Skin epidermis (tissue), 12 donors: ENCODE measurements at regions not wholly inside any gene's neighbourhood (a gene's known extent, or its start where the extent isn't known, plus 50 kb on each side); places are given as distances from the start of the nearest gene placed in this dataset.
"Not testable (repeated sequence)": the region's sequence is repeated elsewhere in the genome, so short reads cannot be mapped to it uniquely, and the experiment has no call there.

Experiments
- H3K27ac ChIP-seq, 21 experiments: fragments of 200-600 bp; sonication (generic) in 11 of 21; one replicate each; pipeline ENCODE4 v1.5.0; 2020; ENCODE audit warnings: mild to moderate bottlenecking in 3 of 21, inconsistent platforms in 2 of 21, moderate library complexity in 2 of 21
- H3K4me3 ChIP-seq, 7 experiments: fragments of 200-600 bp; sonication (generic) in 2 of 7; one replicate each; pipeline ENCODE4 v1.5.0; 2020; ENCODE audit warnings: inconsistent platforms in 2 of 7, mild to moderate bottlenecking in 2 of 7, moderate library complexity in 1 of 7

DNA sequence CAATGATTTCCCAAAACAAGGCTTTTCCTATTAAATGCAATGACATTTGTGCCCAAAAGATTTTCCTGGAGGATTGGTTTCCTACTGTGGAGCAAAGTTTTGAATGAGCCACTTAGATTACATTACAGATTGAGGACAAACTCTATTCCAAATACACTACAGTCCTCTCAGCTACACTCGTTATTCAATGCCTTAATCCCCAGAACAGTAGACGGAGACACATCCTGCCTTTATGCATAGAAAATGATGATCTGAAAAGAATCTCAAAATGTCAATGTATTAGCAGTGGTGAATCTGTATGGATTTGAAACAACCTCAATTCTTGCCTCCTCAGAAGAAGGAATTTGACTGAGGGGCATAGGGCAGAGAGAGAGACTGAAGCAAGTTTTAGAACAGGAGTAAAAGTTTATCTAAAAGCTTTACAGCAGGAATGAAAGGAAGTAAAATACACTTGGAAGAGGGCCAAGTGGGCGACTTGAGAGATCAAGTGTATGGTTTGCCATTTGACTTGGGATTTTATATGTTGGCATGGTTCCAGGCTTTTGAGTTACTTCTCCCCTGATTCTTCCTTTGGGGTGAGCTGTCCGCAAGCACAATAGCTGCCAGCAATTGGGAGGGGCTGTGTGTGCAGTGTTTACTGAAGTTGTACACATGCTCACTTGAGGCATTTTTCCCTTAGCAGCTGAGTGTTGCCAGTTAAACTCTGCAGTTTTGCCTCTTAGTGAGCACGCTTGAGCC lies 891.9 kb upstream of the MBL2 start:
- Histone ChIP-seq H3K27ac (no peak overlapping the region), H3K4me3 (no peak overlapping the region)

DNA sequence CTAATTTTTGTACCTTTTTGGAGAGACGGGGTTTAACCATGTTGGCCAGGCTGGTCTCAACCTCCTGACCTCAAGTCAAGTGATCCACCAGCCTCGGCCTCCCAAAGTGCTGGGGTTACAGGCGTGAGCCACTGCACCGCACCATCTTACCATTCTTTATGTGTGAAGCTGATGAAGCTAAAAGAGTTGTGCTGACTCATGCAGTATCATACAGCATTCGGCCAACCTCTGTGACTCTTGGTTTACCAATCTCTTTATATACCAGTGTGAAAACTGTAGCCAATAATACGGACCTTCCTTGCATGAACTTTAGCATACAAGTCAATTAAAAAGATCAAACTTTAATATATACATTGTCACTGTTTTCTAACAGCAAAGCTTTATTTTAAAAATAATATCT lies 878.2 kb upstream of the MBL2 start:
- no peak overlapping the region for H3K4me3 ChIP-seq
- H3K27ac ChIP-seq: no peak overlapping the region

- not testable (repeated sequence) for H3K27ac ChIP-seq, H3K4me3 ChIP-seq
Measured at GRCh38 chr10:53647221-53647620, 874.6 kb upstream of the MBL2 start.

DNA sequence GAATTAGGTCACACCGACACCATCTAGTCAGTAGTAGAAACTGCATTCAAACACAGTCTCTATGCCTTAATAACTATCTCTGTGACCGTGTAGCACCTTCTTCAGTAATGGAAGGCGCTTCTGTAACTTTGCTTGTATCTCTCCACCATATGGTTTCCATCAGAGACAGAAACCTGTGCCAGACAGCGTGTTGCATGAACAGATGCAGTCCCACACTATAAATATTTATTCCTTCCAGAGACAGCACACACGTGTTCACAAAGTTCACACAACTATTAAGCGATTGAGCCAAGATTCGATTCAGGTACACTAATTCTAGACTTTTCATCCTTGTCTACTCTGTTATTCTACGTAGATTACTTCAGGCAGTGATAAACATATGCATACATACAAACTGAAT lies 873.9 kb upstream of the MBL2 start:
- Histone ChIP-seq H3K4me3 (no peak overlapping the region), H3K27ac (no peak overlapping the region)

DNA sequence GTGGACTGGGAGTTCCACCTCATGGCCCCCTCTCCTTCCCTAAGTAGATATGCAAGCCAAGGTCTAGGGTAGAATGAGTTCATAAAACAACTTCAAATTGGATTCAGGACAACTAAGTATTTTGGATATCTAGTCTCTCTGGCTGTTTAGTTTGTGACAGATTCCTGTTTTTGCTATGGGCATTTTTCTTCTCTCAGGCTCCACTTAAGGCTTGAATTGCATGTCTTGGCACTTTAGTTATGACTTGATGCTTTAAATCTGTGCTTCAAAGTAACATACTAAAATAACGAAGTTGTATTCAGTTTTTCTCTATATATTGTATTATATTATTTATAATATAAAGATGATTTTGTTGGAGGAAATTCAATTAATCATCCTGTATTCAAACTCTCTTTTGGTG lies 873.4 kb upstream of the MBL2 start:
- Histone ChIP-seq H3K4me3 (no peak overlapping the region), H3K27ac (no peak overlapping the region)

GRCh38 chr10:53638006-53638405 lies 865.4 kb upstream of the MBL2 start:
- Histone ChIP-seq H3K4me3 (no peak overlapping the region), H3K27ac (no peak overlapping the region)

GRCh38 chr10:53624722-53625121 lies 852.1 kb upstream of the MBL2 start:
- H3K27ac ChIP-seq: no peak overlapping the region
- no peak overlapping the region for H3K4me3 ChIP-seq

- Histone ChIP-seq H3K27ac (no peak overlapping the region), H3K4me3 (no peak overlapping the region)
Measured at GRCh38 chr10:53622201-53622600, 849.6 kb upstream of the MBL2 start.

GRCh38 chr10:53619671-53620070 lies 847.1 kb upstream of the MBL2 start:
- no peak overlapping the region for H3K27ac ChIP-seq
- H3K4me3 ChIP-seq: no peak overlapping the region

DNA sequence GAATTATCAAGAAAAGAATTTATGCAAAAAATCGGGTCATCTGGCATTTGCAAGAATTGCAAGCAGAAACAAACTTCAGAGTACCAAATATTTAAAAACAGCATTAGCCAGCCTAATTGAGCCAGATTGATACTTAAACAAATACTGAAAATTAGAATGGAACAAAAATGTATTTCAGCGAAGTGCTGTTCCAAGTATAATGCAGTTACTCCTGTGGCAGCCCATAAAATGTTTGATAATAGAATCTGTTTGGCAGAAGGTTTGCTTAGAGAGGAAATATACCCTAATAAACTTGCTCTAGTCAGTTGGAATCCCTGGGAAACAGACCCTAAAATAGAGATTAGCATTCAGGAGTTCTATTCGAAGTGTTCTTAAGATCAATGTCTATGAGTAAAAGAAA lies 835.1 kb upstream of the MBL2 start:
- Histone ChIP-seq H3K27ac (no peak overlapping the region), H3K4me3 (no peak overlapping the region)

DNA sequence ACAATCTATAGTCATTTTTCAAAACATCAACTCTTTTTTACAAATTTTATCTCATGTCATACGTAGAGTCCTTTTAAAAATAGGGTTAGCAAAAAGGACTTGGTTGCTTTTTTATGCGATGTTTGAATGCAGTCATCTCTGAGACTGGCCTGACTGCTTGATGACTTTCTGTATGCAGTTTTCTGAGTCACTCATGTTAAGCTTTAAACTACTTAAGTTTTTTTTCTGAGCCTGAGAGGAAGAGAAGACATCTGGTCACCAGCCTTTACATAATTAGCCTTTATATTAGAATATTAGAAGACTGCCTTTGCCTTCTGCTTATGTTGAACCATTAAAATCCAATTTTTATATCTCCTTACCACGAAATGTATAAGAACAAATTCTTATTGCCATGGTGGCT lies 834.4 kb upstream of the MBL2 start:
- Histone ChIP-seq H3K4me3 (no peak overlapping the region), H3K27ac (no peak overlapping the region)

GRCh38 chr10:53601260-53601875 lies 828.8 kb upstream of the MBL2 start:
- Histone ChIP-seq H3K27ac (no peak overlapping the region), H3K4me3 (no peak overlapping the region)

- H3K27ac ChIP-seq: no peak overlapping the region
- no peak overlapping the region for H3K4me3 ChIP-seq
Measured at GRCh38 chr10:53598914-53599313, 826.3 kb upstream of the MBL2 start.

GRCh38 chr10:53597835-53598251 lies 825.3 kb upstream of the MBL2 start:
- Histone ChIP-seq H3K27ac (no peak overlapping the region), H3K4me3 (no peak overlapping the region)

DNA sequence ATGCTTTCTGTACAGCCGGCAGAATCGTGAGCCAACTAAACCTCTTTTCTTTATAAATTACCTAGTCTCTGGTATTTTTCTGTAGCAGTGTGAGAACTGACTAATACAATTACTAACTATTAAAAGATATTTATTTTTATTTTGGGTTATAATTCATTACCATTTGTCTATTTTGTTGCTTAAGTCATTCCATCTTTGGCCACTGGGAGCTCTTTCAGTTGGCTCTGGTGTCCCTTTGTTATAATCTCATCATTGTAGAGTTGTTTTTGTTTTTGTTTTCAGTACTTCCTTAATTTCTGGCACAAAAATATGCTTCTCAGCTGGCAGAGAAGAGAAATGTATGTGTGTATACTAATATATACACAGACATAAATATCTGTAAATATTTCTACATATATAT lies 807.9 kb upstream of the MBL2 start:
- H3K27ac ChIP-seq: no peak overlapping the region
- H3K4me3 ChIP-seq: no peak overlapping the region

- Histone ChIP-seq H3K4me3 (no peak overlapping the region), H3K27ac (no peak overlapping the region)
Measured at GRCh38 chr10:53579773-53580172, 807.2 kb upstream of the MBL2 start.

GRCh38 chr10:53574024-53574423 lies 801.4 kb upstream of the MBL2 start:
- H3K27ac ChIP-seq: no peak overlapping the region
- H3K4me3 ChIP-seq: no peak overlapping the region

DNA sequence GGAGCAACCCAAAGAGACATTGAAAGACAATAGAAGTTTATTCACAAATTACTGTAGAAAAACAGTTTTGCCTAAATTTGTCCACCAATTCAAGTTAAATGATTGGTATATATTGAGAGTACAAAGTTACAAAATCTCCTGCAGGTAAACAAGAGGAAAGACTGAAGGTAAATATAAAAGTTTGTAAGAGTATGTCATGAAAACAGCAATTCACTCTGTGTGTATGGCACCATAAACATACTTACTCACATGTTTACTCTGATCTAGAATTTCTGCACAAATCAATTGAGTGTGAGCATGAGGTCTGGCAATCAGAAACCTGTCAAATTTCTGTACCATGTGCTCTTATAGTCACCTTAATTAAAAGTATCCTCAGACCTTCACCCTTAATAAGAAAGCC lies 800.9 kb upstream of the MBL2 start:
- Histone ChIP-seq H3K4me3 (no peak overlapping the region), H3K27ac (no peak overlapping the region)

DNA sequence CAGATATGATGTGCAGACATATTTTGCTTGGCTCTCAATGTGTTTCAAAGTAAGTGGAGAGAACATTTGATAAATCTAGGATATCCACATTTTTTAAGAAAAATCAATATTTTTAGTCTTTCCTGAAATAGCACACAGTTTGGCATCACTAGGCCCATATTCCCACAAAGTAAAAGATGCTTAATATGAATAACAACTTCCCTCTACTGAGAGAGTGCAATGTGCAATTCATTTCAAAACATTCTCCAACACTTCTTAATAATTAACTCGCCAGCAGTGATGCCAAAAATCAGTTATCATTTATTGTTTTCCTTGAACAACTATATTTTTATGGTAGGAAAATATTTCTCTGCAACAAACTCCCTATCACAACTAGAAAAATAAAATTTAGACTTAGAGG lies 800.2 kb upstream of the MBL2 start:
- H3K4me3 ChIP-seq: no peak overlapping the region
- H3K27ac ChIP-seq: no peak overlapping the region

- H3K4me3 ChIP-seq: no peak overlapping the region
Measured at GRCh38 chr10:53570221-53570620, 797.6 kb upstream of the MBL2 start.

GRCh38 chr10:53569455-53569854 lies 796.9 kb upstream of the MBL2 start:
- Histone ChIP-seq H3K27ac (no peak overlapping the region), H3K4me3 (no peak overlapping the region)

More at GRCh38 chr10:53570221-53570620, 797.6 kb upstream of the MBL2 start:
- no peak overlapping the region for H3K27ac ChIP-seq

- Histone ChIP-seq H3K4me3 (no peak overlapping the region), H3K27ac (no peak overlapping the region)
Measured at GRCh38 chr10:53548664-53549063, 776.1 kb upstream of the MBL2 start.
